SK-N-SH (cell line): ENCODE measurements at regions not wholly inside any gene's neighbourhood (a gene's known extent, or its start where the extent isn't known, plus 50 kb on each side); places are given as distances from the start of the nearest gene placed in this dataset.

Source experiments
- CTCF ChIA-PET: fragments of 300-600, 350-600 bp; formaldehyde crosslinking; extraction: SDS; loops from one replicate; lab custom pipeline; 2021; lab: Yijun Ruan, JAX
- POLR2A ChIA-PET: fragments of 350-600 bp; sonication (Branson Sonifier 250); formaldehyde crosslinking; extraction: SDS; loops from one replicate; lab custom pipeline; 2020; ENCODE audit warnings: antibody characterized with exemption, inconsistent platforms; lab: Yijun Ruan, JAX
- DNase-seq: peaks from one replicate; pipeline ENCODE4 v3.0.0; 2012
- H2AFZ ChIP-seq: fragments of 200-600 bp; sonication (generic); 2 replicates; pipeline ENCODE4 v1.8.1; 2016; ENCODE audit warnings: antibody characterized with exemption, mild to moderate bottlenecking, low read depth
- H3F3A ChIP-seq: fragments of 200-600 bp; sonication (generic); replicated peaks from 2 replicates; pipeline ENCODE3; 2016; ENCODE audit warnings: antibody characterized with exemption, mild to moderate bottlenecking; ENCODE audit not compliant: insufficient read depth
- H3K27ac ChIP-seq, 2 experiments: fragments of 200-500 bp in 1 of 2; fragments of 200-600 bp in 1 of 2; sonication (Bioruptor generic) in 1 of 2; sonication (generic), shearing (Covaris generic) in 1 of 2; 2 replicates each; pipeline versions ENCODE4 v1.5.1 to v1.6.1; 2014 to 2016; ENCODE audit warnings: low read depth in 2 of 2, inconsistent platforms in 1 of 2, low read length in 1 of 2, mild to moderate bottlenecking in 1 of 2, mixed read lengths in 1 of 2
- H3K27me3 ChIP-seq: fragments of 200-600 bp; sonication (generic), shearing (Covaris generic); 2 replicates; pipeline ENCODE4 v1.6.1; 2016; ENCODE audit warnings: mixed run types; ENCODE audit not compliant: insufficient read depth
- H3K36me3 ChIP-seq, 2 experiments: fragments of 200-500 bp in 1 of 2; fragments of 200-600 bp in 1 of 2; sonication (Bioruptor generic) in 1 of 2; sonication (generic) in 1 of 2; replicated peaks in 1 of 2; 2 replicates each; pipeline versions ENCODE3 to v1.5.1; 2014 to 2016; ENCODE audit warnings: low read length in 1 of 2, mild to moderate bottlenecking in 1 of 2; ENCODE audit not compliant: insufficient read depth in 2 of 2, control insufficient read depth in 1 of 2
- H3K4me1 ChIP-seq, 2 experiments: fragments of 200-500 bp in 1 of 2; fragments of 200-600 bp in 1 of 2; sonication (Bioruptor generic) in 1 of 2; sonication (generic), shearing (Covaris generic) in 1 of 2; 2 replicates each; pipeline versions ENCODE4 v1.5.1 to v1.6.1; 2014 to 2016; ENCODE audit warnings: low read depth in 1 of 2, low read length in 1 of 2, mixed run types in 1 of 2; ENCODE audit not compliant: insufficient read depth in 2 of 2, control insufficient read depth in 1 of 2
- H3K4me2 ChIP-seq: fragments of 200-600 bp; sonication (generic), shearing (Covaris generic); 2 replicates; pipeline ENCODE4 v1.6.1; 2017; ENCODE audit warnings: mixed run types
- H3K4me3 ChIP-seq, 2 experiments: fragments of 200-500 bp in 1 of 2; fragments of 200-600 bp in 1 of 2; sonication (Bioruptor generic) in 1 of 2; sonication (generic), shearing (Covaris generic) in 1 of 2; 2 replicates each; pipeline versions ENCODE4 v1.5.1 to v1.8.1; 2014 to 2016; ENCODE audit warnings: low read depth in 2 of 2, inconsistent platforms in 1 of 2, low read length in 1 of 2, mild to moderate bottlenecking in 1 of 2, mixed read lengths in 1 of 2, moderate library complexity in 1 of 2
- H3K79me2 ChIP-seq: fragments of 200-600 bp; sonication (generic); 2 replicates; pipeline ENCODE4 v1.8.1; 2017; ENCODE audit warnings: mild to moderate bottlenecking; ENCODE audit not compliant: insufficient read depth
- H3K9ac ChIP-seq: fragments of 200-600 bp; sonication (generic); 2 replicates; pipeline ENCODE4 v1.6.1; 2017; ENCODE audit warnings: mixed run types
- H3K9me2 ChIP-seq: fragments of 200-600 bp; sonication (generic); 2 replicates; pipeline ENCODE4 v1.6.1; 2017; ENCODE audit warnings: mixed run types
- H3K9me3 ChIP-seq: fragments of 200-600 bp; sonication (generic); 2 replicates; pipeline ENCODE4 v1.6.1; 2017; ENCODE audit warnings: mixed run types, mild to moderate bottlenecking, moderate library complexity
- H4K20me1 ChIP-seq: fragments of 200-600 bp; sonication (generic); 2 replicates; pipeline ENCODE4 v1.6.1; 2017; ENCODE audit warnings: mild to moderate bottlenecking, mixed run types; ENCODE audit not compliant: insufficient read depth
- CHD2 ChIP-seq: fragments of 150-350 bp; IDR thresholded peaks from 2 replicates; pipeline ENCODE4 v1.6.1; 2018; ENCODE audit warnings: low read length; ENCODE audit not compliant: partially characterized antibody
- FOSL2 ChIP-seq: IDR thresholded peaks from 2 replicates; pipeline ENCODE4 v1.4.0; 2012; ENCODE audit warnings: low read depth, mild to moderate bottlenecking, moderate library complexity, borderline replicate concordance
- FOXM1 ChIP-seq: IDR thresholded peaks from 2 replicates; pipeline ENCODE4 v1.4.0; 2012; ENCODE audit warnings: low read depth, mild to moderate bottlenecking
- GABPA ChIP-seq: IDR thresholded peaks from 2 replicates; pipeline ENCODE4 v1.4.0; 2012; ENCODE audit warnings: low read depth, mild to moderate bottlenecking
- GATA2 ChIP-seq: sonication (generic); formaldehyde crosslinking; IDR thresholded peaks from 2 replicates; pipeline ENCODE4 v1.5.0; 2020; ENCODE audit warnings: mild to moderate bottlenecking, missing genetic modification reagents
- MAX ChIP-seq: IDR thresholded peaks from 2 replicates; pipeline ENCODE4 v1.4.0; 2012; ENCODE audit warnings: low read depth
- MEF2A ChIP-seq: IDR thresholded peaks from 2 replicates; pipeline ENCODE4 v1.4.0; 2012; ENCODE audit warnings: low read depth, borderline replicate concordance
- MXI1 ChIP-seq: IDR thresholded peaks from 2 replicates; pipeline ENCODE4 v1.6.1; 2012; ENCODE audit warnings: mild to moderate bottlenecking, low read depth, low read length, improper control_type of control experiment
- NFIC ChIP-seq: IDR thresholded peaks from 2 replicates; pipeline ENCODE4 v1.4.0; 2012; ENCODE audit warnings: borderline replicate concordance
- RCOR1 ChIP-seq: fragments of 150-350 bp; IDR thresholded peaks from 2 replicates; pipeline ENCODE4 v1.6.1; 2017; ENCODE audit warnings: antibody characterized with exemption, low read length
- RFX5 ChIP-seq: IDR thresholded peaks from 2 replicates; pipeline ENCODE4 v1.6.1; 2012; ENCODE audit warnings: mild to moderate bottlenecking, improper control_type of control experiment, low read length
- RXRA ChIP-seq: IDR thresholded peaks from 2 replicates; pipeline ENCODE4 v1.4.0; 2012; ENCODE audit warnings: low read depth, mild to moderate bottlenecking, borderline replicate concordance
- SMC3 ChIP-seq: IDR thresholded peaks from 2 replicates; pipeline ENCODE4 v1.6.1; 2012; ENCODE audit warnings: low read depth, low read length, improper control_type of control experiment
- TAF1 ChIP-seq: IDR thresholded peaks from 2 replicates; pipeline ENCODE4 v1.6.1; 2012; ENCODE audit warnings: low read depth, mild to moderate bottlenecking, low read length, moderate library complexity, borderline replicate concordance
- TCF12 ChIP-seq: IDR thresholded peaks from 2 replicates; pipeline ENCODE4 v1.4.0; 2012
- TEAD4 ChIP-seq: IDR thresholded peaks from 2 replicates; pipeline ENCODE4 v1.4.0; 2012; ENCODE audit warnings: mild to moderate bottlenecking, borderline replicate concordance; ENCODE audit not compliant: insufficient read depth
- YY1 ChIP-seq: IDR thresholded peaks from 2 replicates; pipeline ENCODE4 v1.4.0; 2012; ENCODE audit warnings: low read depth, mild to moderate bottlenecking
- ZBTB33 ChIP-seq: IDR thresholded peaks from 2 replicates; pipeline ENCODE4 v1.4.0; 2012; ENCODE audit warnings: low read depth, borderline replicate concordance
- WGBS: methylation state at CpG from one replicate; pipeline ENCODE4 v1.1.6; 2017; ENCODE audit warnings: low lambda C conversion rate; 5-methylcytosine and 5-hydroxymethylcytosine counted together
- TF ChIP-seq, protein P1 (sequence below): IDR thresholded peaks from 2 replicates; pipeline ENCODE4 v1.6.1; 2012; ENCODE audit warnings: mild to moderate bottlenecking, low read depth, low read length, moderate library complexity

DNA sequence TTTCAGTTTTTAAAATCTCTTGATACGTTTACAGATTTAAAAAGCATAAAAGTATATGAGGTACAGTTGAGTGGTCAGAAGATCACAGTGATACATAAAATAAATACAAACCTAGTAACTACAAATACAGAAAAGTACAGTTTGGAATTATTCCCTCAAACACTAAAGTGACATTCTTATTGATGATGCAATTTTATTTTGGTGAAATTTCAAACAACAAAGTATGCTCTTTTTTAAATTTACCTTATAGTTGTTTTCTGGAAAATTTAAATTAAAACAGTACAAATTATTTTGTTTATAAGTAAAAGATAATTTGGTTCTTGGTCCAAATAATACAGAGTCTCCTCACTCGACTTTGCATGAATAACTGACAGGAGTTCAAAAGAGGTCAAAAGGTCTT is 1305.1 kb upstream of the GJE1 start:
- no peaks in the 10 kb centered on the region for H3K9me2 ChIP-seq
- no peak overlapping the region for H3K4me3 ChIP-seq
- WGBS = 30% methylated on average over 2 of the region's 2 CpGs
- H3K9ac ChIP-seq = no peak overlapping the region
- no peaks in the 10 kb centered on the region for H3K36me3 ChIP-seq
- no peaks in the 10 kb centered on the region for H4K20me1 ChIP-seq
- no peak overlapping the region for H3K27ac ChIP-seq
- peaks cover 9% of the 10 kb centered on the region for H3F3A ChIP-seq
- H3K9me3 ChIP-seq = no peaks in the 10 kb centered on the region
- H2AFZ ChIP-seq = no peak overlapping the region
- no peaks in the 10 kb centered on the region for H3K27me3 ChIP-seq
- no peaks in the 10 kb centered on the region for H3K79me2 ChIP-seq
- no peak overlapping the region for H3K4me2 ChIP-seq
- CTCF ChIA-PET = no interaction called here
- DNase-seq = no peak
- no peaks in the 10 kb centered on the region; a peak in 1 of 4 replicates for H3K4me1 ChIP-seq
- POLR2A ChIA-PET = no interaction called here
- no peak for TF ChIP-seq TAF1
- TF ChIP-seq TEAD4 = no peak
- TF ChIP-seq, protein P1, sequence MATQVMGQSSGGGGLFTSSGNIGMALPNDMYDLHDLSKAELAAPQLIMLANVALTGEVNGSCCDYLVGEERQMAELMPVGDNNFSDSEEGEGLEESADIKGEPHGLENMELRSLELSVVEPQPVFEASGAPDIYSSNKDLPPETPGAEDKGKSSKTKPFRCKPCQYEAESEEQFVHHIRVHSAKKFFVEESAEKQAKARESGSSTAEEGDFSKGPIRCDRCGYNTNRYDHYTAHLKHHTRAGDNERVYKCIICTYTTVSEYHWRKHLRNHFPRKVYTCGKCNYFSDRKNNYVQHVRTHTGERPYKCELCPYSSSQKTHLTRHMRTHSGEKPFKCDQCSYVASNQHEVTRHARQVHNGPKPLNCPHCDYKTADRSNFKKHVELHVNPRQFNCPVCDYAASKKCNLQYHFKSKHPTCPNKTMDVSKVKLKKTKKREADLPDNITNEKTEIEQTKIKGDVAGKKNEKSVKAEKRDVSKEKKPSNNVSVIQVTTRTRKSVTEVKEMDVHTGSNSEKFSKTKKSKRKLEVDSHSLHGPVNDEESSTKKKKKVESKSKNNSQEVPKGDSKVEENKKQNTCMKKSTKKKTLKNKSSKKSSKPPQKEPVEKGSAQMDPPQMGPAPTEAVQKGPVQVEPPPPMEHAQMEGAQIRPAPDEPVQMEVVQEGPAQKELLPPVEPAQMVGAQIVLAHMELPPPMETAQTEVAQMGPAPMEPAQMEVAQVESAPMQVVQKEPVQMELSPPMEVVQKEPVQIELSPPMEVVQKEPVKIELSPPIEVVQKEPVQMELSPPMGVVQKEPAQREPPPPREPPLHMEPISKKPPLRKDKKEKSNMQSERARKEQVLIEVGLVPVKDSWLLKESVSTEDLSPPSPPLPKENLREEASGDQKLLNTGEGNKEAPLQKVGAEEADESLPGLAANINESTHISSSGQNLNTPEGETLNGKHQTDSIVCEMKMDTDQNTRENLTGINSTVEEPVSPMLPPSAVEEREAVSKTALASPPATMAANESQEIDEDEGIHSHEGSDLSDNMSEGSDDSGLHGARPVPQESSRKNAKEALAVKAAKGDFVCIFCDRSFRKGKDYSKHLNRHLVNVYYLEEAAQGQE = no peak
- no peak for TF ChIP-seq NFIC
- TF ChIP-seq ZBTB33 = no peak
- no peak for TF ChIP-seq MAX
- TF ChIP-seq CHD2 = no peak
- TF ChIP-seq TCF12 = no peak
- no peak for TF ChIP-seq GATA2 (CRISPR knock-in tag)
- TF ChIP-seq GABPA = no peak
- no peak for TF ChIP-seq FOSL2
- no peak for TF ChIP-seq YY1
- no peak for TF ChIP-seq SMC3
- no peak for TF ChIP-seq RCOR1
- no peak for TF ChIP-seq MXI1
- TF ChIP-seq RFX5 = no peak
- TF ChIP-seq FOXM1 = no peak
- no peak for TF ChIP-seq RXRA
- no peak for TF ChIP-seq MEF2A
